WI38 (cell line): ENCODE measurements at regions not wholly inside any gene's neighbourhood (a gene's known extent, or its start where the extent isn't known, plus 50 kb on each side); places are given as distances from the start of the nearest gene placed in this dataset.

Experiments
- H3K4me3 ChIP-seq: 2 replicates; pipeline ENCODE4 v1.5.1; 2011; ENCODE audit warnings: low read depth, mild to moderate bottlenecking, control low read depth, low read length
- CTCF ChIP-seq: IDR thresholded peaks from 2 replicates; pipeline ENCODE4 v1.5.1; 2012; ENCODE audit warnings: low read depth, mild to moderate bottlenecking, control low read depth, low read length

- H3K4me3 ChIP-seq: no peak overlapping the region
- no peak for TF ChIP-seq CTCF
These were observed 210.2 kb downstream of the NCK2 start for GRCh38 chr2:105954891-105955290.

GRCh38 chr2:105953942-105954341 lies 209.2 kb downstream of the NCK2 start:
- no peak for TF ChIP-seq CTCF
- H3K4me3 ChIP-seq: no peak overlapping the region

GRCh38 chr2:105952131-105952530 lies 207.4 kb downstream of the NCK2 start:
- no peak overlapping the region for H3K4me3 ChIP-seq
- no peak for TF ChIP-seq CTCF

GRCh38 chr2:105951384-105951694 lies 206.6 kb downstream of the NCK2 start:
- H3K4me3 ChIP-seq: no peak overlapping the region
- no peak for TF ChIP-seq CTCF

GRCh38 chr2:105950521-105951383 lies 206.0 kb downstream of the NCK2 start:
- no peak overlapping the region for H3K4me3 ChIP-seq

GRCh38 chr2:105943977-105944376 lies 199.3 kb downstream of the NCK2 start:
- no peak for TF ChIP-seq CTCF
- no peak overlapping the region for H3K4me3 ChIP-seq

More at GRCh38 chr2:105950521-105951383, 206.0 kb downstream of the NCK2 start:
- no peak for TF ChIP-seq CTCF
